H1 (cell line): ENCODE measurements at regions not wholly inside any gene's neighbourhood (a gene's known extent, or its start where the extent isn't known, plus 50 kb on each side); places are given as distances from the start of the nearest gene placed in this dataset.

ENCODE experiments used
- MAFK ChIP-seq: IDR thresholded peaks from 2 replicates; pipeline ENCODE4 v1.6.1; 2012; ENCODE audit warnings: low read depth, mild to moderate bottlenecking, improper control_type of control experiment, low read length

DNA sequence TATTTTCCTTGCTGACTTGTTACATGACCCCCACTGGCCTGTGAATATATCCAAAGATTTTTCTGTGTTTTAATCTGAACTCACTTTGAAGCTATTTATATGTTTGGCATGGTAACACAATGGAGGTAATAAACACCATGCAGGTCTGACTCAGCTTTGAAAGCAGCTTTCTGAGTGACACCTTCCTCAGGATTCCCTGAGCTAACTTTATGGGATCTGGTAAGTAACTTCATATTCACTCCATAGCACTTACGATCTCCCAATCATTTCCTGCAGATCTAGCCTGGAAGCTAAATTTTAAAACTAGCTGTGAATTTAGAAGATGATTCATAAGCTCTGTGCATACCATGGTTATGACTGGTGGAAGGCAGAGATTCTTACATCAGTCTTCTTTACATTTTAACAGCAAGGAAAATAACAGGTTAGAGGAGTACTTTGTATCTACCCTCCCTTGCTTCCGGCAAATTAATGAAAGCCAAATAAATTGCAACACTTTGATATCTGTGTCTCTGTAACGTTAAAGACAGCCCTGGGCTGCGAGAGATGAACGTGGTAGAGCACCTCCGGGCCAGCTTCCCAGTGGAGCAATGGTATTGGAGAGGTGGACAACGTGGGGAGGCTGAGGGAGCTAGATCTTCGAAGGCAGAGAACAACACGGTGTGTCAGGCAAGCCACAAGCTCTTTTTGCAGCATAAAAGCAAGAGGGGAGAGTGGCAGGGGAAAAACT is 170.2 kb upstream of the KLF14 start (continued):
- TF ChIP-seq MAFK: no peak
